HEK293T (cell line): ENCODE measurements at regions not wholly inside any gene's neighbourhood (a gene's known extent, or its start where the extent isn't known, plus 50 kb on each side); places are given as distances from the start of the nearest gene placed in this dataset.

ENCODE experiments used
- ARNT ChIP-seq: fragments of 450-650 bp; IDR thresholded peaks from 2 replicates; pipeline ENCODE4 v1.6.1; 2017; ENCODE audit warnings: mild to moderate bottlenecking
- ELF4 ChIP-seq: fragments of 450-650 bp; IDR thresholded peaks from 2 replicates; pipeline ENCODE4 v1.6.1; 2017; ENCODE audit warnings: antibody characterized with exemption
- FOXA1 ChIP-seq: fragments of 450-650 bp; IDR thresholded peaks from 2 replicates; pipeline ENCODE4 v1.6.1; 2016; ENCODE audit warnings: mild to moderate bottlenecking
- FOXK2 ChIP-seq: fragments of 450-650 bp; IDR thresholded peaks from 2 replicates; pipeline ENCODE4 v1.6.1; 2016; ENCODE audit warnings: mild to moderate bottlenecking
- FOXM1 ChIP-seq: fragments of 450-650 bp; IDR thresholded peaks from 2 replicates; pipeline ENCODE4 v1.6.1; 2017; ENCODE audit warnings: mild to moderate bottlenecking, borderline replicate concordance
- LEF1 ChIP-seq: fragments of 450-650 bp; IDR thresholded peaks from 2 replicates; pipeline ENCODE4 v1.6.1; 2017; ENCODE audit warnings: mild to moderate bottlenecking, borderline replicate concordance
- NFRKB ChIP-seq: fragments of 450-650 bp; IDR thresholded peaks from 2 replicates; pipeline ENCODE4 v1.6.1; 2016; ENCODE audit warnings: mild to moderate bottlenecking, moderate library complexity
- SP1 ChIP-seq: fragments of 450-650 bp; IDR thresholded peaks from 2 replicates; pipeline ENCODE4 v1.6.1; 2017
- SUZ12 ChIP-seq: fragments of 450-650 bp; IDR thresholded peaks from 2 replicates; pipeline ENCODE4 v1.6.1; 2016; ENCODE audit warnings: mild to moderate bottlenecking
- TF ChIP-seq, protein P1 (sequence below): fragments of 450-650 bp; IDR thresholded peaks from 2 replicates; pipeline ENCODE4 v1.6.1; 2016

DNA sequence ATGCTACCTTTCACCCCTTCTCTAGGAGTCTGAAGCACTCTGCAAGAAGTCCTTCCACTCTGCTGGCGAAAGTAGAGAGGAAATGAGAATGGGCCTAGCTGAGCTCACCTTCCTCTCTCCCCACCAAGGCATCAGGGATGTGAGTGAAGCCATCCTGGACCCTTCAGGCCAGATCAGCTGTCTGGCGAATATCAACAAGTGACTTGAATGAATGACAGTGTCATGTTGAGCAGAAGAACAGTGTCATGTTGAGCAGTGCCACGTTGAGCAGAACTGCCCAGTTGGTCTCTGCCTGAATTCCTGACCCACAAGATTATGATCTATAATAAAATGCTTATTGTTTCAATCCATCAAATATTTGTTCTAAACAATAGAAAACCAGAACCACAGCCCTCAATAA lies 166.2 kb upstream of the RFC3 start:
- no peak for TF ChIP-seq NFRKB
- TF ChIP-seq FOXA1: no peak
- no peak for TF ChIP-seq FOXK2
- no peak for TF ChIP-seq SUZ12
- no peak for TF ChIP-seq ARNT
- no peak for TF ChIP-seq FOXM1
- TF ChIP-seq LEF1: no peak
- TF ChIP-seq, protein P1, sequence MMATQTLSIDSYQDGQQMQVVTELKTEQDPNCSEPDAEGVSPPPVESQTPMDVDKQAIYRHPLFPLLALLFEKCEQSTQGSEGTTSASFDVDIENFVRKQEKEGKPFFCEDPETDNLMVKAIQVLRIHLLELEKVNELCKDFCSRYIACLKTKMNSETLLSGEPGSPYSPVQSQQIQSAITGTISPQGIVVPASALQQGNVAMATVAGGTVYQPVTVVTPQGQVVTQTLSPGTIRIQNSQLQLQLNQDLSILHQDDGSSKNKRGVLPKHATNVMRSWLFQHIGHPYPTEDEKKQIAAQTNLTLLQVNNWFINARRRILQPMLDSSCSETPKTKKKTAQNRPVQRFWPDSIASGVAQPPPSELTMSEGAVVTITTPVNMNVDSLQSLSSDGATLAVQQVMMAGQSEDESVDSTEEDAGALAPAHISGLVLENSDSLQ: no peak
- TF ChIP-seq ELF4: no peak
- no peak for TF ChIP-seq SP1
